Kasumi-1 (cell line): ENCODE measurements at regions not wholly inside any gene's neighbourhood (a gene's known extent, or its start where the extent isn't known, plus 50 kb on each side); places are given as distances from the start of the nearest gene placed in this dataset.

Source experiments
- DNase-seq, 2 experiments: peaks; one replicate each; lab custom pipeline; 2025; lab: John Stamatoyannopoulos, UW

GRCh38 chr17:77364941-77365583, 224.3 kb downstream of the SEC14L1 start:
- DNase-seq: no peak

DNA sequence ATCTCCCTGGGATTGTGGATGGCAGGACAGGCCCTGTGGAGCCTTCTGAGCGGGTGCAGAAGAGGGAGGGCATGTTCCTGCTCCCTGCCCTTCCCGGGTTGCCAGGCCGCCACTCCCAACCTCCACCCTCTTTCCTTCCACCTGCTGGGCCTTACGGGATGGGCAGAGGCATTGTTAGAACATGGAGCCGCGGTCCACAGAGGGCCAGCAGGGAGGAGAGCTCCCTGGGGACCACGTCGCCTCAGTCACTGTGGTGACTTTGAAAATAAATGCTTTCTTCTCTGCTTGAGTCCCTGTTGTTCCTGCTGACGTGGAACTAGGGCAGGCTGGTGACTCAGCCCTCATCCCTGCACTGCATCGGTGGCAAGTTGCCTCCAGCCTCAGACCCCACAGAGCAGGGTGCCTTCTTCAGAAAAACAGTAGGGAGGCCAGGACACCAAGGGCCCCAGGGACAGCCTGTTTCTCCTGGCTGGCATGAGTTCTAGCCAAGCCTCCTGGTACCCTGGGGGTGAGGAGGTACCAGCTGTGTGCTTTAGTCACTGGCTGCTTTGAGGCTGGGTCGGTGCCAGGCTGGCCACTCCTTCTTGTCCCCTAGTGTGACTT, 224.9 kb downstream of the SEC14L1 start:
- peak; percentile 36 to 46 for DNase-seq

GRCh38 chr17:77366206-77366557, 225.4 kb downstream of the SEC14L1 start:
- no peak for DNase-seq

GRCh38 chr17:77366558-77367245, 225.9 kb downstream of the SEC14L1 start:
- no peak for DNase-seq

GRCh38 chr17:77369544-77369971, 228.8 kb downstream of the SEC14L1 start:
- no peak for DNase-seq

- no peak for DNase-seq
These were observed 229.8 kb downstream of the SEC14L1 start for GRCh38 chr17:77370586-77370985.

DNA sequence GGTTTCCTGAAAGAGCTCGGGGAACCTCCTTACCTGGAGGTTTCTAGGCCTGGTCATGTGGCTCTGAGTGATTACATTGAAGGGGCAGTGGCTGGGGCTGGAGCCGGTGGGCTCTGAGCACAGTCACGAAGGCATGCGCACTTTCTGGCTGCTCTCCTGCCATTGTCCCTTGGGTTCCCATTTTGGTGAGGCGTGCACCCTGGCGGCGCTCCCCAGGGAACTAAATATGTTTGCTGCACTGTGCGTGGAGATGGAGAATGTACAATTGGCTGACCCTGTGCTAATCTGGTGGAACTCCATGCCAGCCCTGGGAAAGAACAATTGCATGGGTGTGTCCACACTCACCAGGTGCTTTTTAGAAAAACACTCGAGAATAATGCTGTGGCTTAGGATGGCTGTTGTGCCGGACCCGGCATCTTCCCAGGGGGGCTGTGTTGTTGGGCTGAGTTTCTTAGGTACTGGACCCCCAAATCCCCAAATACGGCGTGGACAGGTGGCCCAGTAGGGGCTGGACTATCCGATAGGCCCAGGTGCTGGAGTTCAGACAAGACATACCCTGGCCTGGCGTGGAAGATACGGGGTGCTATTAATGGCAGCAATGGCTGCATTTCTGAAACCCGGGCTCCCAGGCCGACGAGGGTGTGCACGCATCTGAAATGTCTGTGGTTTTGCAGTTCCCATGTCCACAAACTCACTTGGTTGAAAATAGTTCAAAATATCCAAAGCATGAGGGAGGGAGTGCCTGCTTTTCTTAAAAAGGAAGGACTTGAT, 230.5 kb downstream of the SEC14L1 start:
- DNase-seq: no peak

GRCh38 chr17:77371888-77372443, 231.2 kb downstream of the SEC14L1 start:
- DNase-seq: no peak

DNA sequence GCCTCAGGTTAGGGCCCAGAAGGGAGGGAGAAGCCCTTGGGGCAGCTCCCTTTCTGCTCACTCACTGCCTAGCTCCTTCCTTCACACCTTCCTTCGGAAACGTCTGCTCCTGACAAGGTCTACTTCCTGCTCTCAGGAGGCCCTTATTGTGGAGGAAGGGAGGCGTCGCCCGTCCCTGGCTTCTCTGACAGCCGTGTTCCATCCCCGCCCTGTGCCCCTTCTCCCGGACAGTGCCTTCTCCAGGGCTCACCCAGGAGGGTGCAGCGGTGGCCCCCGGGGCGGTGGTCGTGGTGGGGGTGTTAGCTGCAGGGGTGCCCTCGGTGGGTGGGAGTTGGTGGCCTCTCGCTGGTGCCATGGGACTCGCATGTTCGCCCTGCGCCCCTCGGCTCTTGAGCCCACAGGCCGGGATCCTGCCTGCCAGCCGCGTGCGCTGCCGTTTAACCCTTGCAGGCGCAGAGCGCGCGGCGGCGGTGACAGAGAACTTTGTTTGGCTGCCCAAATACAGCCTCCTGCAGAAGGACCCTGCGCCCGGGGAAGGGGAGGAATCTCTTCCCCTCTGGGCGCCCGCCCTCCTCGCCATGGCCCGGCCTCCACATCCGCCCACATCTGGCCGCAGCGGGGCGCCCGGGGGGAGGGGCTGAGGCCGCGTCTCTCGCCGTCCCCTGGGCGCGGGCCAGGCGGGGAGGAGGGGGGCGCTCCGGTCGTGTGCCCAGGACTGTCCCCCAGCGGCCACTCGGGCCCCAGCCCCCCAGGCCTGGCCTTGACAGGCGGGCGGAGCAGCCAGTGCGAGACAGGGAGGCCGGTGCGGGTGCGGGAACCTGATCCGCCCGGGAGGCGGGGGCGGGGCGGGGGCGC, 231.9 kb downstream of the SEC14L1 start:
- peak; percentile 87 to 90 for DNase-seq

- DNase-seq: peak; percentile 57 to 71
These were observed 232.8 kb downstream of the SEC14L1 start for GRCh38 chr17:77373299-77374169.

GRCh38 chr17:77374170-77374936, 233.6 kb downstream of the SEC14L1 start:
- peak; percentile 92 for DNase-seq

- no peak for DNase-seq
These were observed 234.5 kb downstream of the SEC14L1 start for GRCh38 chr17:77375108-77375916.

DNA sequence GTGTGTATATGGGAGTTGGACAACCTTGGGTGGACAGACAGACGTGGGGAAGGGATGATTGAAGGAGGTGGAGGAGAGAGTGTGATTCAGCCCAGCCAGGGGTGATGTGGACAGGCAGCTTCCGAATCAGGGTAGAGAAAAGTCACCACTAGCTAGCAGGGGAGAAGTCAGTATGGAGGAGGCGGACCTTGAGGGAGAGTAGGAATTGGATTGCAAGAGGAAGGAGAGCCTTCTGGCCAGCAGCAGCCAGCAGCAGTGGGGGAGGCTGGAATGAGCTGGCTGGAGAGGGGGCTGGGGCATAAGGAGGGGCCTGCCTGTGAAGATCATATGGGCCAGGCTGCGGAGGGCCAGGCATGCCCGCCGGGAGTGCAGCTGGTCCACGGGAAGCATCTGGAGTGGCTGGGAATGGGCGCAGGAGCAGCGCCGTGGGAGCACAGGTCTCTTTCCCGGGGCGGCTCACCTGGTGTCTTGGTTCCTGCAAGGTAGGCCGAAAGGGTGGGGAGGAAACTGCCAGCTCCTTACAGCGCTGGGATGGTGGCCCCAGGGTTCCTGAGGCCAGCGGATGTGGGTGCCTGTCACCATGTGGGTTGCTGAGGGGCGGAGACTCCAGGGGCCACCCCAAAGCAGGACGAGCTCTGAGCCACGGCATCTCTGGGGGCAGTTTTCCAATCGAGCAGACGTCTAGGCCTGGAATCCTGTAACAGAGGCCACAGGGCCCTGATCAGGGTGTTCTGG, 235.3 kb downstream of the SEC14L1 start:
- no peak for DNase-seq

GRCh38 chr17:77376795-77377709, 236.3 kb downstream of the SEC14L1 start:
- DNase-seq: no peak

DNA sequence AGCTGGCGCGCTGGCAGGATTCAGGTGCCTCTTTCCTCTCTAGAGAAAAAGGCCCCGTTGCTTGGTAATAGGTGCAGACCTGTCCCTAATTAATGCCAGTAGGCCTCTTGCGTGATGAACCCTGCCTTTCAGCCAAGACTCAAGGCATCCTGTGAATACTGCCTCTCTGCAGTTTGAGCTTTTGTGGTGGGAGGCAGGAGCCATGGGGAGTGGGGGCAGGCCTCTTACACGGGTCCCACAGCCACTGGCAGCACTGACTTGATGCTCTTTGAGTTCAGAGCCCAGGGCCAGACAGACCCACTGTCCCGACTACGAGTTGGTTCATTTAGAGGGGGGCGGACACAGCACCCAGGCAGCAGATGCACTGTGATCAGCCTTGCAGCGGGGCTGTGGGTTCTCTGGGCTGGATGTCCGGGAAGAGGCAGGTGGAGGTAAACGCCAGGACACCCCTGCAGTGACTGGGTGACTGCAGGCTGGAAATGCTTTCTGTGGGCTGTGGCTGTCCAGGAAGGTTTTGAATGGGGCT, 237.0 kb downstream of the SEC14L1 start:
- no peak for DNase-seq

- no peak for DNase-seq
These were observed 237.7 kb downstream of the SEC14L1 start for GRCh38 chr17:77378318-77379064.
